ENCODE measurements at regions not wholly inside any gene's neighbourhood (a gene's known extent, or its start where the extent isn't known, plus 50 kb on each side); places are given as distances from the start of the nearest gene placed in this dataset.

DNA sequence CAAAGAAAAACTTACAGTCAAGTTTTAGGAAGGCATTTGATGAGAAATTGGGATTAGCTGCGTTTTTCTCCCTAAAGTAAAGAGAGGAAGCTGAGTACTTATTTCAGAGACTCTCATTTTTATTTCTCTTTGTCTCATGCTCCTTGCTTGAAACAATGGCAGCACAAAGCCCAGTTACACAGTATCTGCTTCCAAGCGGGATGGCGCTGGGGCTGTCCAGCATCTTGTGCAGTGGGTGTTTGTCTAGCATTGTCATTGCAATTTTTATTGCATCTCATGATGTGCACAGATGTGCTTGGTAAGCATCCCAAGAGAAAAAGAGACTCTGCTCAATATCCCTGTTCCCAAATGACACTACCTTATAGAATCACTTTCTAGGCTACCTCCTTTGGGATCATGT is 102.8 kb upstream of the ZNF521 start:
- no peak for TF ChIP-seq ZFX (IDR thresholded peaks at IDR 0.05)
- TF ChIP-seq, protein P1, sequence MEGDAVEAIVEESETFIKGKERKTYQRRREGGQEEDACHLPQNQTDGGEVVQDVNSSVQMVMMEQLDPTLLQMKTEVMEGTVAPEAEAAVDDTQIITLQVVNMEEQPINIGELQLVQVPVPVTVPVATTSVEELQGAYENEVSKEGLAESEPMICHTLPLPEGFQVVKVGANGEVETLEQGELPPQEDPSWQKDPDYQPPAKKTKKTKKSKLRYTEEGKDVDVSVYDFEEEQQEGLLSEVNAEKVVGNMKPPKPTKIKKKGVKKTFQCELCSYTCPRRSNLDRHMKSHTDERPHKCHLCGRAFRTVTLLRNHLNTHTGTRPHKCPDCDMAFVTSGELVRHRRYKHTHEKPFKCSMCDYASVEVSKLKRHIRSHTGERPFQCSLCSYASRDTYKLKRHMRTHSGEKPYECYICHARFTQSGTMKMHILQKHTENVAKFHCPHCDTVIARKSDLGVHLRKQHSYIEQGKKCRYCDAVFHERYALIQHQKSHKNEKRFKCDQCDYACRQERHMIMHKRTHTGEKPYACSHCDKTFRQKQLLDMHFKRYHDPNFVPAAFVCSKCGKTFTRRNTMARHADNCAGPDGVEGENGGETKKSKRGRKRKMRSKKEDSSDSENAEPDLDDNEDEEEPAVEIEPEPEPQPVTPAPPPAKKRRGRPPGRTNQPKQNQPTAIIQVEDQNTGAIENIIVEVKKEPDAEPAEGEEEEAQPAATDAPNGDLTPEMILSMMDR (conservative IDR thresholded peaks at IDR 0.05), result no peak
